Gastrocnemius medialis (tissue), 4 donors: ENCODE measurements at regions not wholly inside any gene's neighbourhood (a gene's known extent, or its start where the extent isn't known, plus 50 kb on each side); places are given as distances from the start of the nearest gene placed in this dataset.

Experiments
- ATAC-seq, 2 donors: fragments of 150-250 bp; one replicate each; pipeline ENCODE4 v1.9.1; 2016
- DNase-seq, 2 donors: peaks; one replicate each; pipeline ENCODE4 v3.0.0-alpha.2; 2019
- H3K27ac ChIP-seq, 4 donors: fragments of 200-600 bp; sonication (generic); 1 replicate in 1 of 4; 2 replicates in 3 of 4; pipeline ENCODE4 v1.5.1; 2016 to 2018; ENCODE audit warnings: mild to moderate bottlenecking in 2 of 4, moderate library complexity in 1 of 4
- H3K27me3 ChIP-seq, 3 donors: fragments of 200-600 bp; sonication (generic) in 2 of 3; 1 replicate in 1 of 3; 2 replicates in 2 of 3; pipeline versions ENCODE4 v1.5.1 to v1.6.0; 2016 to 2019; ENCODE audit warnings: mild to moderate bottlenecking in 1 of 3, moderate library complexity in 1 of 3
- H3K36me3 ChIP-seq, 2 donors: fragments of 200-600 bp; sonication (generic) in 1 of 2; one replicate each; pipeline ENCODE4 v1.5.1; 2017 to 2018
- H3K4me1 ChIP-seq, 2 donors: fragments of 200-600 bp; sonication (generic) in 1 of 2; one replicate each; pipeline ENCODE4 v1.5.1; 2016 to 2017; ENCODE audit warnings: mild to moderate bottlenecking in 2 of 2
- H3K4me3 ChIP-seq, 4 donors: fragments of 200-600 bp; sonication (generic) in 3 of 4; 1 replicate in 1 of 4; 2 replicates in 3 of 4; pipeline ENCODE4 v1.5.1; 2016 to 2019; ENCODE audit warnings: mild to moderate bottlenecking in 2 of 4
- H3K9me3 ChIP-seq, 3 donors: fragments of 200-600 bp; sonication (generic) in 2 of 3; 1 replicate in 1 of 3; 2 replicates in 2 of 3; pipeline ENCODE4 v1.5.1; 2016 to 2019
- CTCF ChIP-seq, 5 experiments: fragments of 450-650 bp in 3 of 5; fragments of 200-600 bp in 2 of 5; sonication (generic) in 2 of 5; IDR thresholded peaks in 4 of 5; conservative IDR thresholded peaks in 1 of 5; 1 replicate in 4 of 5; 2 replicates in 1 of 5; pipeline ENCODE4 v1.5.1; 2016 to 2019; ENCODE audit warnings: antibody characterized with exemption in 5 of 5, mild to moderate bottlenecking in 3 of 5, moderate library complexity in 3 of 5
- POLR2A ChIP-seq, 2 donors: fragments of 450-650 bp; IDR thresholded peaks; one replicate each; pipeline ENCODE4 v1.6.1; 2017; ENCODE audit warnings: antibody characterized with exemption in 2 of 2, mild to moderate bottlenecking in 2 of 2, moderate library complexity in 2 of 2
- in situ Hi-C, 4 donors: fragments of 200-750 bp; cut with MboI; loops; one replicate each; pipeline versions ENCODE4 v1.15.0 to v1.8.0; 2017; ENCODE audit warnings: low sequenced_read_pairs in 4 of 4
- intact Hi-C: fragments of 100-400 bp; cut with DNase I; formaldehyde crosslinking; loops from one replicate; pipeline ENCODE4 v1.15.1; 2023; ENCODE audit warnings: low total_unique reads

GRCh38 chr15:46685096-46685495 is 1032.2 kb upstream of the SEMA6D start:
- no peaks in the 10 kb centered on the region for H3K36me3 ChIP-seq
- no peak overlapping the region for H3K4me3 ChIP-seq
- ATAC-seq (no peak), DNase-seq (no peak)
- no peaks in the 10 kb centered on the region for H3K27me3 ChIP-seq
- in situ Hi-C loops (no loop called here), intact Hi-C loops (no loop called here)
- H3K4me1 ChIP-seq, result no peaks in the 10 kb centered on the region
- H3K9me3 ChIP-seq, result no peaks in the 10 kb centered on the region
- no peak for TF ChIP-seq POLR2A (IDR thresholded peaks at IDR 0.05)
- H3K27ac ChIP-seq, result no peak overlapping the region

DNA sequence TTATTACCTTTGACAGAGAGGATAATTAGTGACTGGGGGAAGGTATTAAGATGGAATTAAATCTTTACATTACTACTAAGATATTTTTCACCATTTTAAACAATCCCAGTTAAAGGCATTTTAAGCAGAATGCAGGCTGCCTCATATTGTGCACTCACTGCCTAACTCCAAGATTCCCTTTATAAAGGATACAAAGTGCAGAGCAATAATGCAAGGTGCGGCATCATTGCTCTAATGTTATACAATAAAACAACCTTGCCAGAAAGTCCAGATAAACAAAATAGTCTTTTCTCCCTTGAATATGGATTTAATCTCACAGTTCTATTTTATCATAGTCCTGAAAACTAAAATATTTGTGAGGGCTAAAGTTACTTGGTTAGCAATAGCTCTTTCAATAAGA is 1031.6 kb upstream of the SEMA6D start:
- Histone ChIP-seq H3K4me3 (no peak overlapping the region), H3K9me3 (no peaks in the 10 kb centered on the region), H3K36me3 (no peaks in the 10 kb centered on the region), H3K27me3 (no peaks in the 10 kb centered on the region), H3K4me1 (no peaks in the 10 kb centered on the region), H3K27ac (no peak overlapping the region)
- intact Hi-C loops (no loop called here), in situ Hi-C loops (no loop called here)
- no peak for ATAC-seq
- DNase-seq, result no peak
- TF ChIP-seq POLR2A (IDR thresholded peaks at IDR 0.05) (no peak), CTCF (IDR thresholded peaks at IDR 0.05 in 4 of 5, conservative IDR thresholded peaks at IDR 0.05 in 1 of 5) (no peak)

DNA sequence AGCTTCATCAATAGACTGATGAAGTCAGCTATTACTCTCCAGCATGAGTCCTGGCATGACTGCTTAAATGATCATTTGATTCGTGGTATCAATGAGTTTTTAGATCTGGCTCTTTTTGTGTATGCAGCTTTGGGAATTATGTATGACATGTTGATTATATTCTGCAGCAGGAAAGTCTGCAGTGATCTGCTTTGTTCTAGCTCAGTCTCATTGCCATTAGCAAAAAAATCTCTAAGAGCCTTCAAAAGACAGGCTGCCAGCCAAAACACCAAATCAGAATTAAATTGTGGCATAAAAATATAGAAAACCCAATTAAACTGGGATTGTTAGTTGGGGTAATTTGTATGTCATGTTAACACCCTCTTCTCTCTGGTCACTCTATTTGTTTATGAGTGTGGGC is 1021.0 kb upstream of the SEMA6D start:
- Histone ChIP-seq H3K9me3 (no peaks in the 10 kb centered on the region), H3K36me3 (no peaks in the 10 kb centered on the region), H3K27me3 (no peaks in the 10 kb centered on the region), H3K27ac (no peak overlapping the region), H3K4me1 (no peaks in the 10 kb centered on the region), H3K4me3 (no peak overlapping the region)
- intact Hi-C loops, result no loop called here
- no peak for DNase-seq
- TF ChIP-seq CTCF (IDR thresholded peaks at IDR 0.05 in 4 of 5, conservative IDR thresholded peaks at IDR 0.05 in 1 of 5), result no peak
- no peak for ATAC-seq
- in situ Hi-C loops, result no loop called here

DNA sequence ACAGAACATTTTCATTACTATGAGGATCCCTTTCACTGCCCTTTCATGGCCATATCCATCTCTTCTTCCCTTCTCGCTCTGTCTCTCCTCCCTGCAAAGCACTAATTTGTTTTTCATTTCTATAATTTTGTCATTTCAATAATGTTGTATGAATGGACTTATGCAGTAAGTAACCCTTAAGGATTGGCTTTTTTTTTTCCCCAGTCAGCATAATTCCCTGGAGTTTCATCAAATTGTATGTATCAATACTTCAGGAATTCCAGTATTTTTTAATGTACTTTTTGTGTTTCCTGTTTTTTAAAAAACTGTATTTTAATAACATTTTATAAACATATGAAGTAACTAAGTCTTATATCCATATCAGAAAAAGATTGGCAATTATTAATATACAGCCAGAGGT is 1016.0 kb upstream of the SEMA6D start:
- intact Hi-C loops, result no loop called here
- Histone ChIP-seq H3K27ac (no peak overlapping the region), H3K9me3 (no peaks in the 10 kb centered on the region), H3K27me3 (no peaks in the 10 kb centered on the region), H3K36me3 (no peaks in the 10 kb centered on the region), H3K4me3 (no peak overlapping the region), H3K4me1 (no peaks in the 10 kb centered on the region)
- DNase-seq, result no peak
- no peak for ATAC-seq
- TF ChIP-seq CTCF (IDR thresholded peaks at IDR 0.05 in 4 of 5, conservative IDR thresholded peaks at IDR 0.05 in 1 of 5) (no peak), POLR2A (IDR thresholded peaks at IDR 0.05) (no peak)
- in situ Hi-C loops, result no loop called here

DNA sequence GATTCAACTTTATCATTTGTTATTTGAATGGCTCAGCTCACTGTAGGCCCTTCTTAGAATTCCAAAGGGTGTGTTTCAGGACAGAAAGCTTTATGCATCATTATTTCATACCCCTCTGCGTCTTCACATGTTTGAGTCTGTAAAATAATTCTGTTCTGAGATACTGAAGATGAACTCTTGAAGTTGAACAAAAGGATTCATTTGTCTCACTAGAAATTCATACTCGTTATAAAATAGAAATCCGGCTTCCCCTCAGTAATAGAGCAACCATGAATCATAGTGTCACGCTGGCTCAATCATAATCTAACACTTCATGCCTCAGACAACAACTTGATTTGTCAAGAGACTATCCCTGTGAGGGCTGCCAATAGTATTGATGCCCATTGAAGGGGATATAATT is 1015.4 kb upstream of the SEMA6D start:
- in situ Hi-C loops (no loop called here), intact Hi-C loops (no loop called here)
- TF ChIP-seq POLR2A (IDR thresholded peaks at IDR 0.05) (no peak), CTCF (IDR thresholded peaks at IDR 0.05 in 4 of 5, conservative IDR thresholded peaks at IDR 0.05 in 1 of 5) (no peak)

More for the DNA sequence above, 1015.4 kb upstream of the SEMA6D start:
- no peaks in the 10 kb centered on the region for H3K9me3 ChIP-seq
- no peaks in the 10 kb centered on the region for H3K36me3 ChIP-seq
- H3K4me3 ChIP-seq, result no peak overlapping the region
- no peak for ATAC-seq
- H3K27ac ChIP-seq, result no peak overlapping the region
- no peak for DNase-seq
- H3K4me1 ChIP-seq, result no peaks in the 10 kb centered on the region
- no peaks in the 10 kb centered on the region for H3K27me3 ChIP-seq
